ENCODE measurements at regions not wholly inside any gene's neighbourhood (a gene's known extent, or its start where the extent isn't known, plus 50 kb on each side); places are given as distances from the start of the nearest gene placed in this dataset.

DNA sequence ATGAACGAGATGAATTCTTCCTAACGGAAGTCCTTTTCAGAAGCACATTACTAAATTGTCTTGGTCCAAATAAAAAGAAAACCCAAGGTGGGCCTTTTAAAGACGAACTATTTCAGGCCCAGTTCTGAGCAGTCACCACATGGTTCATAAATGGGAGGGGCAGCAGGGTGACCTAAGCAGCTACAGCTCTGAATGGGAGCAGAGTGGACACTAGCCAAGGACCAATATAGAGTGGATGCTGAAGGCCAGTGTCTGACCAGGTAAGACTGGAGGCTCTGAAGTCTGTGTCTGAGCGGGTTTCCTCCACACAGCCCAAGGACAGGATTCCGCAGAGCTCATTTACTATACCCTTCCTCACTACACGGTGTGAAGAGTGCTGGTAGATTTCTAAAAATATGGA lies 159.1 kb downstream of the TMEM26 start:
- Histone ChIP-seq H3K4me1 (ENCODE audit: insufficient read depth, low read length, poor library complexity, severe bottlenecking) (no peaks in the 10 kb centered on the region), H3K27me3 (replicated peaks; ENCODE audit: insufficient read depth, low read depth, low read length, poor library complexity) (no peaks in the 10 kb centered on the region), H3K4me3 (ENCODE audit: low read depth, low read length, poor library complexity, severe bottlenecking) (no peak overlapping the region), H3K27ac (ENCODE audit: low read depth, low read length, poor library complexity, severe bottlenecking) (no peak overlapping the region), H3K9me3 (ENCODE audit: low read depth, low read length, poor library complexity, severe bottlenecking) (peaks cover 21% of the 10 kb centered on the region), H3K36me3 (ENCODE audit: insufficient read depth, low read length, poor library complexity, severe bottlenecking) (no peaks in the 10 kb centered on the region)
- no peak for DNase-seq (ENCODE audit: low spot score)
- no peak for TF ChIP-seq EZH2 (IDR thresholded peaks at IDR 0.05; ENCODE audit: borderline replicate concordance, low read depth, low read length, poor library complexity, severe bottlenecking)
- TF ChIP-seq, protein P1, sequence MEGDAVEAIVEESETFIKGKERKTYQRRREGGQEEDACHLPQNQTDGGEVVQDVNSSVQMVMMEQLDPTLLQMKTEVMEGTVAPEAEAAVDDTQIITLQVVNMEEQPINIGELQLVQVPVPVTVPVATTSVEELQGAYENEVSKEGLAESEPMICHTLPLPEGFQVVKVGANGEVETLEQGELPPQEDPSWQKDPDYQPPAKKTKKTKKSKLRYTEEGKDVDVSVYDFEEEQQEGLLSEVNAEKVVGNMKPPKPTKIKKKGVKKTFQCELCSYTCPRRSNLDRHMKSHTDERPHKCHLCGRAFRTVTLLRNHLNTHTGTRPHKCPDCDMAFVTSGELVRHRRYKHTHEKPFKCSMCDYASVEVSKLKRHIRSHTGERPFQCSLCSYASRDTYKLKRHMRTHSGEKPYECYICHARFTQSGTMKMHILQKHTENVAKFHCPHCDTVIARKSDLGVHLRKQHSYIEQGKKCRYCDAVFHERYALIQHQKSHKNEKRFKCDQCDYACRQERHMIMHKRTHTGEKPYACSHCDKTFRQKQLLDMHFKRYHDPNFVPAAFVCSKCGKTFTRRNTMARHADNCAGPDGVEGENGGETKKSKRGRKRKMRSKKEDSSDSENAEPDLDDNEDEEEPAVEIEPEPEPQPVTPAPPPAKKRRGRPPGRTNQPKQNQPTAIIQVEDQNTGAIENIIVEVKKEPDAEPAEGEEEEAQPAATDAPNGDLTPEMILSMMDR (conservative IDR thresholded peaks at IDR 0.05; ENCODE audit: low read depth, low read length), result no peak
- POLR2A ChIA-PET (ENCODE audit: low non-redundant PET), result no interaction called here
- CTCF ChIA-PET, result no interaction called here
- no TSS peak for BruUV-seq (replicated peaks)
- intact Hi-C loops (cut with micrococcal nuclease; ENCODE audit: unreplicated experiment), result loop anchor here (10.0 kb wide), 1 partner anchor 371 kb away; the partner anchor contains the start of gene CABCOCO1

DNA sequence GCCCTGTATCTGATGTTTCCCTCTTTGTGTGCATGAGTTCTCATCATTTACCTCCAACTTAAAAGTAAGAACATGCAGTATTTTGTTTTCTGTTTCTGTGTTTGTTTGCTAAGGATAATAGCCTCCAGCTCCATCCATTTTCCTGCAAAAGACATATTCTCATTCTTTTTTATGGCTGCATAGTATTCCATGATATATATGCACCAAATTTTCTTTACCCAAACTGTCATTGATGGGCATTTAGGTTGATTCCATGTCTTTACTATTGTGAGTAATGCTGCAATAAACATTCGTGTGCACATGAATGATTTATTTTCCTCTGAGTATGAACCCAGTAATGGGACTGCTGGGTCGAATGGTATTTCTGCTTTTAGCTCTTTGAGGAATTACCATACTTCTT lies 163.4 kb downstream of the TMEM26 start:
- intact Hi-C loops (cut with micrococcal nuclease; ENCODE audit: unreplicated experiment), result loop anchor here (10.0 kb wide), 1 partner anchor 375 kb away; the partner anchor contains the start of gene CABCOCO1
- H3K36me3 ChIP-seq (ENCODE audit: insufficient read depth, low read length, poor library complexity, severe bottlenecking), result no peaks in the 10 kb centered on the region
- no peaks in the 10 kb centered on the region for H3K27me3 ChIP-seq (replicated peaks; ENCODE audit: insufficient read depth, low read depth, low read length, poor library complexity)
- ChIA-PET CTCF (no interaction called here), POLR2A (ENCODE audit: low non-redundant PET) (no interaction called here)
- H3K9me3 ChIP-seq (ENCODE audit: low read depth, low read length, poor library complexity, severe bottlenecking), result peaks cover 7% of the 10 kb centered on the region
- H3K27ac ChIP-seq (ENCODE audit: low read depth, low read length, poor library complexity, severe bottlenecking), result no peak overlapping the region
- no peak overlapping the region for H3K4me3 ChIP-seq (ENCODE audit: low read depth, low read length, poor library complexity, severe bottlenecking)
- TF ChIP-seq EZH2 (IDR thresholded peaks at IDR 0.05; ENCODE audit: borderline replicate concordance, low read depth, low read length, poor library complexity, severe bottlenecking), result no peak
- TF ChIP-seq, protein P1 (conservative IDR thresholded peaks at IDR 0.05; ENCODE audit: low read depth, low read length), result no peak
- DNase-seq (ENCODE audit: low spot score), result no peak
- H3K4me1 ChIP-seq (ENCODE audit: insufficient read depth, low read length, poor library complexity, severe bottlenecking), result no peaks in the 10 kb centered on the region
- BruUV-seq (replicated peaks), result no TSS peak

DNA sequence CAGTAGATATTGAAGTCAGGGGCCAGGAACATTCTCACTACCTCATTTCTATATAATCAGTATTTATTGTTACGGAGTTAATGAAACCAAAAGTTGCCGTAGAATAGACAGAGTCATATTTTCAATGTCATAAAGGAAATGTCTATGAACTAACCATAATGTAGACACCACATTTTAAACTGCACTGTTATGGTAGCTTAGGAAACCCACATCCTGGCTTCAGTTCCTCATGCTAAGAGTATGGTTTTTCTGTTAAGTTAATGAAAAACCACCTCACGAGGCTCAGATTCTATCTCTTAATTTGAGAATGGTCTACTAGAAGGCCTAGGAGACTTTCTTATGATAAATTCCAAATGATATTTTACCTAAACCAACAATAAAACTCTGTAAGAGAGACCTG lies 166.5 kb downstream of the TMEM26 start:
- no peak overlapping the region for H3K4me3 ChIP-seq (ENCODE audit: low read depth, low read length, poor library complexity, severe bottlenecking)
- H3K27me3 ChIP-seq (replicated peaks; ENCODE audit: insufficient read depth, low read depth, low read length, poor library complexity), result no peaks in the 10 kb centered on the region
- no peaks in the 10 kb centered on the region for H3K4me1 ChIP-seq (ENCODE audit: insufficient read depth, low read length, poor library complexity, severe bottlenecking)
- H3K27ac ChIP-seq (ENCODE audit: low read depth, low read length, poor library complexity, severe bottlenecking), result no peak overlapping the region
- no peak for DNase-seq (ENCODE audit: low spot score)
- TF ChIP-seq EZH2 (IDR thresholded peaks at IDR 0.05; ENCODE audit: borderline replicate concordance, low read depth, low read length, poor library complexity, severe bottlenecking), result no peak
- TF ChIP-seq, protein P1 (conservative IDR thresholded peaks at IDR 0.05; ENCODE audit: low read depth, low read length), result no peak
- POLR2A ChIA-PET (ENCODE audit: low non-redundant PET), result no interaction called here
- CTCF ChIA-PET, result no interaction called here
- H3K9me3 ChIP-seq (ENCODE audit: low read depth, low read length, poor library complexity, severe bottlenecking), result peaks cover 7% of the 10 kb centered on the region
- intact Hi-C loops (cut with micrococcal nuclease; ENCODE audit: unreplicated experiment), result no loop called here
- no TSS peak for BruUV-seq (replicated peaks)
- no peaks in the 10 kb centered on the region for H3K36me3 ChIP-seq (ENCODE audit: insufficient read depth, low read length, poor library complexity, severe bottlenecking)
